ENCODE measurements at regions not wholly inside any gene's neighbourhood (a gene's known extent, or its start where the extent isn't known, plus 50 kb on each side); places are given as distances from the start of the nearest gene placed in this dataset.
"Not testable (repeated sequence)": the region's sequence is repeated elsewhere in the genome, so short reads cannot be mapped to it uniquely, and the experiment has no call there.

DNA sequence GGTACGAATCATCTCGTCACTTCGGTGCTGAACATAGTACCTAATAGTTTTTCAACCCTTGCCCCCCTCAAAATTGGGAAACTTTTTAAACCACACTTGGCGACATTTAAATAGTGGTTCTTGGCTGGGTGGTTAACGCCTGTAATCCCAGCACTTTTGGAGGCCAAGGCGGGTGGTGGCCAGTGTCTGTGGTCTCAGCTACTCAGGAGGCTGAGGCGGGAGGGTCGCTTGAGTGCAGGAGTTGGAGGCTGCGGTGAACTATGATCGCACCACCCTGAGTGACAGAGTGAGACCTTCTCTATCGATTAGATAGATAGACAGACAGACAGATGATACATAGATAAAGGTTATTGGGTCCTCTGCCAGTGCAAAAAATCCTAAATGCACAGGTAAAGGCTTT, 55.5 kb upstream of the RASAL2 start:
- TF ChIP-seq, protein P1, sequence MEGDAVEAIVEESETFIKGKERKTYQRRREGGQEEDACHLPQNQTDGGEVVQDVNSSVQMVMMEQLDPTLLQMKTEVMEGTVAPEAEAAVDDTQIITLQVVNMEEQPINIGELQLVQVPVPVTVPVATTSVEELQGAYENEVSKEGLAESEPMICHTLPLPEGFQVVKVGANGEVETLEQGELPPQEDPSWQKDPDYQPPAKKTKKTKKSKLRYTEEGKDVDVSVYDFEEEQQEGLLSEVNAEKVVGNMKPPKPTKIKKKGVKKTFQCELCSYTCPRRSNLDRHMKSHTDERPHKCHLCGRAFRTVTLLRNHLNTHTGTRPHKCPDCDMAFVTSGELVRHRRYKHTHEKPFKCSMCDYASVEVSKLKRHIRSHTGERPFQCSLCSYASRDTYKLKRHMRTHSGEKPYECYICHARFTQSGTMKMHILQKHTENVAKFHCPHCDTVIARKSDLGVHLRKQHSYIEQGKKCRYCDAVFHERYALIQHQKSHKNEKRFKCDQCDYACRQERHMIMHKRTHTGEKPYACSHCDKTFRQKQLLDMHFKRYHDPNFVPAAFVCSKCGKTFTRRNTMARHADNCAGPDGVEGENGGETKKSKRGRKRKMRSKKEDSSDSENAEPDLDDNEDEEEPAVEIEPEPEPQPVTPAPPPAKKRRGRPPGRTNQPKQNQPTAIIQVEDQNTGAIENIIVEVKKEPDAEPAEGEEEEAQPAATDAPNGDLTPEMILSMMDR (IDR thresholded peaks at IDR 0.05; ENCODE audit: borderline replicate concordance, control extremely low read depth, extremely low read depth, insufficient read depth, missing control alignments) = no peak
- DNase-seq (ENCODE audit: low spot score) = no peak
- in situ Hi-C loops (cut with MboI; ENCODE audit: low sequenced_read_pairs, unreplicated experiment) = loop anchor here (25.0 kb wide), 1 partner anchor 149 kb away; no protein-coding TSS in a partner anchor

DNA sequence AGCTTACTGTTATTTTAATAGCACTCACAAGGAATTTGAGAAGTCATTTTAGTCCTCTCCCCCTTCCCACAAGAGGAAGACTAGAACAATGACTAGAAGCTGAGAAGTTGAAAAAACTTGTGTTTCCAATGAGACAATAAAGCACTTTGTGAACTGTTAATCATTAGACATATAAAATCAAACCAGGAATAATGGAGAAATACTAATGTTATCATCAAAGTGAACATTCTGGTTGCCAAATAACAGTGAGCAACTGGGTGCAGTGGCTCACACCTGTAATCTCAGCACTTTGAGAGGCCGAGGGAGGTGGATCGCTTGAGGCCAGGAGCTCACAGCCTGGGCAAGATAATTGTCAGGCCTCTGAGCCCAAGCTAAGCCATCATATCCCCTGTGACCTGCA, 54.0 kb upstream of the RASAL2 start:
- in situ Hi-C loops (cut with MboI; ENCODE audit: low sequenced_read_pairs, unreplicated experiment) = loop anchor here (25.0 kb wide), 1 partner anchor 147 kb away; no protein-coding TSS in a partner anchor
- TF ChIP-seq, protein P1 (IDR thresholded peaks at IDR 0.05; ENCODE audit: borderline replicate concordance, control extremely low read depth, extremely low read depth, insufficient read depth, missing control alignments) = no peak
- no peak for DNase-seq (ENCODE audit: low spot score)

DNA sequence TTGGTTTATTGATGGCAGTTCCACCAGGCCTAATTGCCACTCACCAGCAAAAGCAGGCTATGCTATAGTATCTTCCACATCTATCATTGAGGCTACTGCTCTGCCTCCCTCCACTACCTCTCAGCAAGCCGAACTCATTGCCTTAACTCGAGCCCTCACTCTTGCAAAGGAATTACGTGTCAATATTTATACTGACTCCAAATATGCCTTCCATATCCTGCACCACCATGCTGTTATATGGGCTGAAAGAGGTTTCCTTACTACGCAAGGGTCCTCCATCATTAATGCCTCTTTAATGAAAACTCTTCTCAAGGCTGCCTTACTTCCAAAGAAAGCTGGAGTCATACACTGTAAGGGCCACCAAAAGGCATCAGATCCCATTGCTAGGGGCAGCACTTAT, 50.0 kb upstream of the RASAL2 start:
- DNase-seq (ENCODE audit: low spot score) = not testable (repeated sequence)
- in situ Hi-C loops (cut with MboI; ENCODE audit: low sequenced_read_pairs, unreplicated experiment) = loop anchor here (25.0 kb wide), 1 partner anchor 143 kb away; no protein-coding TSS in a partner anchor
